ENCODE measurements at regions not wholly inside any gene's neighbourhood (a gene's known extent, or its start where the extent isn't known, plus 50 kb on each side); places are given as distances from the start of the nearest gene placed in this dataset.

- no peak for TF ChIP-seq CTCF (IDR thresholded peaks at IDR 0.05; ENCODE audit: control extremely low read depth, extremely low read depth, low read depth, missing control alignments)
- ChIA-PET CTCF (interaction anchor here (1.1 to 2.4 kb wide), 2 partner anchors 11 to 13 kb away, joined by 3 to 5 read pairs; no protein-coding TSS in a partner anchor), POLR2A (no interaction called here)
- DNase-seq (ENCODE audit: extremely low spot score), result no peak
These were observed 87.3 kb upstream of the CACUL1 start for GRCh38 chr10:118841881-118842605.

GRCh38 chr10:118842843-118843624 lies 88.3 kb upstream of the CACUL1 start:
- POLR2A ChIA-PET, result no interaction called here
- DNase-seq (ENCODE audit: extremely low spot score), result no peak
- TF ChIP-seq CTCF (IDR thresholded peaks at IDR 0.05; ENCODE audit: control extremely low read depth, extremely low read depth, low read depth, missing control alignments), result no peak
- CTCF ChIA-PET, result interaction anchor here (1.1 to 2.4 kb wide), 2 partner anchors 12 to 14 kb away, joined by 3 to 5 read pairs; no protein-coding TSS in a partner anchor

GRCh38 chr10:118843647-118844265 lies 89.0 kb upstream of the CACUL1 start:
- ChIA-PET CTCF (interaction anchor here (2.4 kb wide), 1 partner anchor 15 kb away, joined by 5 read pairs; no protein-coding TSS in a partner anchor), POLR2A (no interaction called here)
- DNase-seq (ENCODE audit: extremely low spot score), result no peak
- TF ChIP-seq CTCF (IDR thresholded peaks at IDR 0.05; ENCODE audit: control extremely low read depth, extremely low read depth, low read depth, missing control alignments), result no peak

GRCh38 chr10:118844731-118845521 lies 90.2 kb upstream of the CACUL1 start:
- DNase-seq (ENCODE audit: extremely low spot score), result no peak
- CTCF ChIA-PET, result interaction anchor here (1.0 to 1.4 kb wide), 3 partner anchors 9 to 277 kb away, joined by 3 read pairs; no protein-coding TSS in a partner anchor
- POLR2A ChIA-PET, result no interaction called here
- no peak for TF ChIP-seq CTCF (IDR thresholded peaks at IDR 0.05; ENCODE audit: control extremely low read depth, extremely low read depth, low read depth, missing control alignments)

- POLR2A ChIA-PET, result no interaction called here
- CTCF ChIA-PET, result interaction anchor here (1.0 to 1.4 kb wide), 3 partner anchors 10 to 277 kb away, joined by 3 read pairs; no protein-coding TSS in a partner anchor
- TF ChIP-seq CTCF (IDR thresholded peaks at IDR 0.05; ENCODE audit: control extremely low read depth, extremely low read depth, low read depth, missing control alignments), result no peak
- DNase-seq (ENCODE audit: extremely low spot score), result no peak
These were observed 91.0 kb upstream of the CACUL1 start for GRCh38 chr10:118845776-118846175.

Data from GM10248 (cell line).